ENCODE measurements at regions not wholly inside any gene's neighbourhood (a gene's known extent, or its start where the extent isn't known, plus 50 kb on each side); places are given as distances from the start of the nearest gene placed in this dataset.

GRCh38 chr20:24787071-24787470, 162.0 kb upstream of the CST7 start:
- TF ChIP-seq IRF2 (CRISPR knock-in tag; IDR thresholded peaks at IDR 0.05) (no peak), HIVEP1 (CRISPR knock-in tag; IDR thresholded peaks at IDR 0.05) (no peak), SIN3A (IDR thresholded peaks at IDR 0.05; ENCODE audit: borderline replicate concordance in 2 of 2, control insufficient read depth in 1 of 2, low read depth in 2 of 2, low read length in 2 of 2) (no peak), C11orf30 (IDR thresholded peaks at IDR 0.05; ENCODE audit: low read depth) (no peak), USF2 (CRISPR knock-in tag; IDR thresholded peaks at IDR 0.05) (no peak), ZSCAN29 (IDR thresholded peaks at IDR 0.05) (no peak), EP300 (IDR thresholded peaks at IDR 0.05; ENCODE audit: low read length) (no peak), SP2 (IDR thresholded peaks at IDR 0.05; ENCODE audit: extremely low read depth, low read depth, low read length, poor library complexity, severe bottlenecking) (no peak), ARID2 (IDR thresholded peaks at IDR 0.05) (no peak)
- TF ChIP-seq, protein P1, sequence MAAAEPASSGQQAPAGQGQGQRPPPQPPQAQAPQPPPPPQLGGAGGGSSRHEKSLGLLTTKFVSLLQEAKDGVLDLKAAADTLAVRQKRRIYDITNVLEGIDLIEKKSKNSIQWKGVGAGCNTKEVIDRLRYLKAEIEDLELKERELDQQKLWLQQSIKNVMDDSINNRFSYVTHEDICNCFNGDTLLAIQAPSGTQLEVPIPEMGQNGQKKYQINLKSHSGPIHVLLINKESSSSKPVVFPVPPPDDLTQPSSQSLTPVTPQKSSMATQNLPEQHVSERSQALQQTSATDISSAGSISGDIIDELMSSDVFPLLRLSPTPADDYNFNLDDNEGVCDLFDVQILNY (CRISPR knock-in tag; IDR thresholded peaks at IDR 0.05) = no peak
